ENCODE measurements at regions not wholly inside any gene's neighbourhood (a gene's known extent, or its start where the extent isn't known, plus 50 kb on each side); places are given as distances from the start of the nearest gene placed in this dataset.
"Not testable (repeated sequence)": the region's sequence is repeated elsewhere in the genome, so short reads cannot be mapped to it uniquely, and the experiment has no call there.

- DNase-seq (ENCODE audit: low read depth in 4 of 4, low spot score in 3 of 4), result not testable (repeated sequence)
Observed at GRCh38 chr10:36400238-36400637, 725.2 kb upstream of the ANKRD30A start.

- DNase-seq (ENCODE audit: low read depth in 4 of 4, low spot score in 3 of 4), result no peak
Observed at GRCh38 chr10:36393801-36394200, 731.6 kb upstream of the ANKRD30A start.

GRCh38 chr10:36391405-36391804, 734.0 kb upstream of the ANKRD30A start:
- no peak for DNase-seq (ENCODE audit: low read depth in 4 of 4, low spot score in 3 of 4)

- DNase-seq (ENCODE audit: low read depth in 4 of 4, low spot score in 3 of 4), result no peak
Observed at GRCh38 chr10:36390221-36390620, 735.2 kb upstream of the ANKRD30A start.

- DNase-seq (ENCODE audit: low read depth in 4 of 4, low spot score in 3 of 4), result no peak
Observed at GRCh38 chr10:36388166-36388565, 737.2 kb upstream of the ANKRD30A start.

GRCh38 chr10:36385693-36386092, 739.7 kb upstream of the ANKRD30A start:
- DNase-seq (ENCODE audit: low read depth in 4 of 4, low spot score in 3 of 4), result no peak

- DNase-seq (ENCODE audit: low read depth in 4 of 4, low spot score in 3 of 4), result no peak
Observed at GRCh38 chr10:36383349-36383748, 741.3 kb upstream of the FZD8 start.

GRCh38 chr10:36381748-36382147, 739.7 kb upstream of the FZD8 start:
- no peak for DNase-seq (ENCODE audit: low read depth in 4 of 4, low spot score in 3 of 4)

- no peak for DNase-seq (ENCODE audit: low read depth in 4 of 4, low spot score in 3 of 4)
Observed at GRCh38 chr10:36380538-36380937, 738.4 kb upstream of the FZD8 start.

- DNase-seq (ENCODE audit: low read depth in 4 of 4, low spot score in 3 of 4), result no peak
Observed at GRCh38 chr10:36375107-36375506, 733.0 kb upstream of the FZD8 start.

- no peak for DNase-seq (ENCODE audit: low read depth in 4 of 4, low spot score in 3 of 4)
Observed at GRCh38 chr10:36373424-36374096, 731.5 kb upstream of the FZD8 start.

- DNase-seq (ENCODE audit: low read depth in 4 of 4, low spot score in 3 of 4), result no peak
Observed at GRCh38 chr10:36367362-36367761, 725.3 kb upstream of the FZD8 start.

- DNase-seq (ENCODE audit: low read depth in 4 of 4, low spot score in 3 of 4), result no peak
Observed at GRCh38 chr10:36366843-36367242, 724.7 kb upstream of the FZD8 start.

- no peak for DNase-seq (ENCODE audit: low read depth in 4 of 4, low spot score in 3 of 4)
Observed at GRCh38 chr10:36366065-36366464, 724.0 kb upstream of the FZD8 start.

GRCh38 chr10:36362257-36362656, 720.2 kb upstream of the FZD8 start:
- DNase-seq (ENCODE audit: low read depth in 4 of 4, low spot score in 3 of 4), result no peak

- DNase-seq (ENCODE audit: low read depth in 4 of 4, low spot score in 3 of 4), result no peak
Observed at GRCh38 chr10:36358736-36359135, 716.6 kb upstream of the FZD8 start.

- no peak for DNase-seq (ENCODE audit: low read depth in 4 of 4, low spot score in 3 of 4)
Observed at GRCh38 chr10:36354633-36355032, 712.5 kb upstream of the FZD8 start.

- DNase-seq (ENCODE audit: low read depth in 4 of 4, low spot score in 3 of 4), result no peak
Observed at GRCh38 chr10:36351159-36351558, 709.1 kb upstream of the FZD8 start.

- no peak for DNase-seq (ENCODE audit: low read depth in 4 of 4, low spot score in 3 of 4)
Observed at GRCh38 chr10:36349445-36350078, 707.5 kb upstream of the FZD8 start.

GRCh38 chr10:36345807-36346206, 703.7 kb upstream of the FZD8 start:
- no peak for DNase-seq (ENCODE audit: low read depth in 4 of 4, low spot score in 3 of 4)

- no peak for DNase-seq (ENCODE audit: low read depth in 4 of 4, low spot score in 3 of 4)
Observed at GRCh38 chr10:36345175-36345533, 703.1 kb upstream of the FZD8 start.

GRCh38 chr10:36344240-36345174, 702.4 kb upstream of the FZD8 start:
- DNase-seq (ENCODE audit: low read depth in 4 of 4, low spot score in 3 of 4), result no peak
